Endodermal cell (in vitro differentiated cells): ENCODE measurements at regions not wholly inside any gene's neighbourhood (a gene's known extent, or its start where the extent isn't known, plus 50 kb on each side); places are given as distances from the start of the nearest gene placed in this dataset.

Experiments
- DNase-seq: peaks from one replicate; pipeline ENCODE4 v3.0.0-alpha.2; 2017
- H3K27ac ChIP-seq: 2 replicates; pipeline ENCODE4 v1.5.1; 2013; ENCODE audit warnings: mild to moderate bottlenecking, low read depth, low read length, moderate library complexity
- H3K27me3 ChIP-seq: 2 replicates; pipeline ENCODE4 v1.6.1; 2013; ENCODE audit warnings: mild to moderate bottlenecking, low read length, moderate library complexity; ENCODE audit not compliant: insufficient read depth, control insufficient read depth, poor library complexity, severe bottlenecking
- H3K36me3 ChIP-seq: 2 replicates; pipeline ENCODE4 v1.7.0; 2013; ENCODE audit warnings: mild to moderate bottlenecking, low read length, moderate library complexity; ENCODE audit not compliant: control insufficient read depth, insufficient read depth
- H3K4me1 ChIP-seq: one replicate; pipeline ENCODE4 v1.7.0; 2013; ENCODE audit warnings: low read length; ENCODE audit not compliant: control insufficient read depth, insufficient read depth
- H3K4me3 ChIP-seq: 2 replicates; pipeline ENCODE4 v1.5.1; 2013; ENCODE audit warnings: mild to moderate bottlenecking, low read length, moderate library complexity
- H3K9ac ChIP-seq: 2 replicates; pipeline ENCODE4 v1.6.1; 2013; ENCODE audit warnings: mild to moderate bottlenecking, low read length, moderate library complexity; ENCODE audit not compliant: poor library complexity, severe bottlenecking; ENCODE audit errors: extremely low read depth
- H3K9me3 ChIP-seq: 2 replicates; pipeline ENCODE4 v1.6.1; 2013; ENCODE audit warnings: mild to moderate bottlenecking, low read length, moderate library complexity; ENCODE audit not compliant: control insufficient read depth
- H3K27ac Mint-ChIP-seq: 2 replicates; pipeline ENCODE4 v1.8.0; 2020; ENCODE audit warnings: mixed read lengths
- H3K27me3 Mint-ChIP-seq: 2 replicates; pipeline ENCODE4 v1.8.0; 2021; ENCODE audit warnings: mild to moderate bottlenecking, mixed read lengths; ENCODE audit not compliant: insufficient read depth
- H3K36me3 Mint-ChIP-seq: 2 replicates; pipeline ENCODE4 v1.8.0; 2020; ENCODE audit warnings: low read depth, mixed read lengths
- H3K4me1 Mint-ChIP-seq: 2 replicates; pipeline ENCODE4 v1.8.0; 2020; ENCODE audit warnings: mixed read lengths
- H3K4me3 Mint-ChIP-seq: 2 replicates; pipeline ENCODE4 v1.8.0; 2020; ENCODE audit warnings: mild to moderate bottlenecking, moderate library complexity, mixed read lengths
- H3K9me3 Mint-ChIP-seq: 2 replicates; pipeline ENCODE4 v1.8.0; 2020; ENCODE audit warnings: mild to moderate bottlenecking, mixed read lengths
- CTCF ChIP-seq: fragments of 200-600 bp; sonication (generic); conservative IDR thresholded peaks from 2 replicates; pipeline ENCODE4 v1.5.0; 2021; ENCODE audit warnings: antibody characterized with exemption, mild to moderate bottlenecking
- WGBS, 2 experiments: methylation state at CpG; one replicate each; pipeline versions ENCODE4 v1.1.5 to v1.1.7; 2013; ENCODE audit warnings: missing lambda C conversion rate in 2 of 2, mixed read lengths in 1 of 2; ENCODE audit not compliant: insufficient coverage in 1 of 2, insufficient read length in 1 of 2; 5-methylcytosine and 5-hydroxymethylcytosine counted together

GRCh38 chrX:43456063-43456462 is 200.0 kb upstream of the MAOA start:
- no peak overlapping the region for H3K9ac ChIP-seq
- peaks cover 22% of the 10 kb centered on the region for H3K36me3 Mint-ChIP-seq
- no peak overlapping the region for H3K4me3 ChIP-seq
- no peaks in the 10 kb centered on the region for H3K4me1 ChIP-seq
- H3K27me3 Mint-ChIP-seq, result no peaks in the 10 kb centered on the region
- H3K4me3 Mint-ChIP-seq, result no peak overlapping the region
- peaks cover 36% of the 10 kb centered on the region for H3K4me1 Mint-ChIP-seq
- 98% methylated on average over 3 of the region's 3 CpGs; no CpG with 5 or more reads in 1 of the 2 experiments for WGBS, 2 experiments
- DNase-seq, result no peak
- peaks cover 49% of the 10 kb centered on the region for H3K9me3 Mint-ChIP-seq
- H3K27ac ChIP-seq, result no peak overlapping the region
- no peak for TF ChIP-seq CTCF
- H3K9me3 ChIP-seq, result peaks cover 36% of the 10 kb centered on the region
- H3K27me3 ChIP-seq, result no peaks in the 10 kb centered on the region
- no peaks in the 10 kb centered on the region for H3K36me3 ChIP-seq
- H3K27ac Mint-ChIP-seq, result no peak overlapping the region

DNA sequence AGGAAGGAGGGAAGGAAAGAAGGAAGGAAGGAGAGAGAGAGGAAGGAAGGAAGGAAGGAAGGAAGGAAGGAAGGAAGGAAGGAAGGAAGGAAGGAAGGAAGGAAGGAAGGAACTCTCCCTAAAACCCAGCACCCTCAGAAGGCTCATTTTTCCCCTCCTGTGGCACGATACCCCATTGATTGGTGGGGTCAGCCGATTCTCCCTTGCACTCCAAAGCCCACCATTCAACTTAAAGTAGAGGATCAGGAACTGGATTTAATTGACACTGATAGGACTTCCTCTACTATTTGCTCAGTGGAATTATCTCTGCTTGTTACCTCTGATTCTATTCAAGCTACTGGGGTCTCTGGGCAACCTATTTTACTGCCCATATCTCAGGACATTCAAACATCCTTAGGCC is 199.2 kb upstream of the MAOA start:
- Histone ChIP-seq H3K4me1 (no peaks in the 10 kb centered on the region), H3K9ac (no peak overlapping the region), H3K27ac (no peak overlapping the region), H3K4me3 (no peak overlapping the region), H3K36me3 (no peaks in the 10 kb centered on the region), H3K27me3 (no peaks in the 10 kb centered on the region), H3K9me3 (peaks cover 27% of the 10 kb centered on the region)
- no peak for DNase-seq
- peaks cover 36% of the 10 kb centered on the region for H3K4me1 Mint-ChIP-seq
- no peak overlapping the region for H3K4me3 Mint-ChIP-seq
- no peak overlapping the region for H3K27ac Mint-ChIP-seq
- no peak for TF ChIP-seq CTCF
- no peaks in the 10 kb centered on the region for H3K27me3 Mint-ChIP-seq
- peaks cover 16% of the 10 kb centered on the region for H3K36me3 Mint-ChIP-seq
- WGBS, 2 experiments, result 100% methylated on average over 2 of the region's 2 CpGs; no CpG with 5 or more reads in 1 of the 2 experiments
- peaks cover 40% of the 10 kb centered on the region for H3K9me3 Mint-ChIP-seq

DNA sequence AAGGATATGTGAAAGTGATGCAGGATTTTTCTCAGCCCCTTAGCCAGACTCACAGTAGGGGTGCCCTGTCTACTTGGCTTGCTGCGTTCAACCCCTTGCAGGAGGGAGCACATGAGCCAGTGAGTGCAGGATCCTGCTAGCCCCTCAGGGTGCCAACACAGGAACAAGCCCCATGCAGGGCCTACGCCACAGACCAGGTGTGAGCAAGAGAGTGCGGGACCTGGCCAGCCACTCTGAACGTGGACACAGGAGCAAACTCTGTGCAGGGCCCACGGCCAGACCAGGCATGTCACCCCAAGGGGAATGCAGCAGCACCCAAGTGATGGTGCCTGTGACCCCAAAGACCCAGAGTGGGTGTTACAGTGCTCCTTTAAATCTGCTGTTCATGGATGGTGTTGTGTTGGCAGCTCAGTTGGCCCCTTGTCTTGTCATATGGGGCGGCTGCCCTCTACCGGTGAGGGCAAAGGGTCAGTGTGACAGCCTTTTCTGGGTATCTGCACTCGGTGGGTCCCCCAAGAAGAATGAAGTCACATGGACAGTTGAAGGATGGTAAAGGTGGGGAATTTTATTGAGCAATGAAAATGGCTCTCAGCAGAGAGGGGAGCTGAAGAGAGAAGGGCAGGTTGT is 188.4 kb upstream of the MAOA start:
- no peak overlapping the region for H3K4me3 Mint-ChIP-seq
- no peaks in the 10 kb centered on the region for H3K27me3 Mint-ChIP-seq
- H3K36me3 ChIP-seq, result no peaks in the 10 kb centered on the region
- peak; percentile 55 for DNase-seq
- no peaks in the 10 kb centered on the region for H3K4me1 ChIP-seq
- peaks cover 5% of the 10 kb centered on the region for H3K9me3 ChIP-seq
- H3K27me3 ChIP-seq, result no peaks in the 10 kb centered on the region
- H3K9ac ChIP-seq, result no peak overlapping the region
- no peak overlapping the region for H3K27ac Mint-ChIP-seq
- H3K4me3 ChIP-seq, result no peak overlapping the region
- H3K36me3 Mint-ChIP-seq, result peaks cover 2% of the 10 kb centered on the region
- no peak overlapping the region for H3K27ac ChIP-seq
- WGBS, 2 experiments, result 95% methylated on average over 8 of the region's 8 CpGs; no CpG with 5 or more reads in 1 of the 2 experiments
- H3K9me3 Mint-ChIP-seq, result peaks cover 5% of the 10 kb centered on the region
- H3K4me1 Mint-ChIP-seq, result peaks cover 10% of the 10 kb centered on the region
- TF ChIP-seq CTCF, result peak; percentile 45
